GM12878 (cell line): ENCODE measurements at regions not wholly inside any gene's neighbourhood (a gene's known extent, or its start where the extent isn't known, plus 50 kb on each side); places are given as distances from the start of the nearest gene placed in this dataset.

Experiments
- BRCA1 ChIP-seq: IDR thresholded peaks from 2 replicates; pipeline ENCODE4 v1.6.1; 2011; ENCODE audit warnings: low read depth, low read length, improper control_type of control experiment
- JUNB ChIP-seq: IDR thresholded peaks from 2 replicates; pipeline ENCODE4 v1.6.1; 2016; ENCODE audit warnings: antibody characterized with exemption, mild to moderate bottlenecking
- POLR2A ChIP-seq: IDR thresholded peaks from 2 replicates; pipeline ENCODE4 v1.6.1; 2011; ENCODE audit warnings: low read depth, mild to moderate bottlenecking, low read length

DNA sequence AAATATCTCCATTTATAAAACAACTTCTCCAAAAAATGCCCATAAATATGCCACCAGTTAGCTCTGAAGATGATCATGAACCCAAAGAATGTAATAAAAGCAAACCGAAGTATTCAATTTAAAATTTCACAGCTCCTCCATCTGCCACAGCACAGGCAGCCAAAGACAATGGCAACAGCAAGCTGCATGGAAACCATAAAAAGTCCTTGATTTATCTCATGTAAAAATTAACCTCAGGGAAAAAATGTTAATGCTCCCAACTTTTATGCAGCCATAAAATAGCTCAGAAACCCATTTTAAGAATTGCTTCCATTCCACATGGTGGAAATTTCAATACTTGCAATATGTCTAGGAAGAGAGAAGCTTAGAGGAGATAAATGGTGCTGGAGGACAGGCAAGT lies 132.3 kb upstream of the ARHGEF9 start:
- no peak for TF ChIP-seq JUNB
- TF ChIP-seq BRCA1, result no peak
- TF ChIP-seq POLR2A, result no peak
